ENCODE measurements at regions not wholly inside any gene's neighbourhood (a gene's known extent, or its start where the extent isn't known, plus 50 kb on each side); places are given as distances from the start of the nearest gene placed in this dataset.

DNA sequence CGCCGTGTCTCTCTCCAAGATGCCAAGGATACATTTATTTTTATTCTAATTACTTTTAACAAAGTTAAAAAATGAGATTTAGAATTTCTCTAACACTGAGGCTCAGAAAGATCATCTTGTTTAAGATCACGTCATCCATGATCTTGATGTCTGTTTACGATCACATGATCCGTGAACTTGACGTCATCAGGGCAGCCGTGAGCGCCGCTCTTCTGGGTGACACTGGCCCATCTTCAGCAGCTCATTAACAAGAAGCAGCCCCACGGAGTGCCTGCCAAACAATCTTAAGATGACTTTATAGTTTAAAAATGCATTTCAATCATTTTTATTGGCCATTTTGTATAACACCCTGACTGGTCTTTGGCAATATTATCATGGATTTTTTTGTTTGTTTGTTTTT is 291.1 kb upstream of the PRKCQ start:
- TF ChIP-seq, protein P1, sequence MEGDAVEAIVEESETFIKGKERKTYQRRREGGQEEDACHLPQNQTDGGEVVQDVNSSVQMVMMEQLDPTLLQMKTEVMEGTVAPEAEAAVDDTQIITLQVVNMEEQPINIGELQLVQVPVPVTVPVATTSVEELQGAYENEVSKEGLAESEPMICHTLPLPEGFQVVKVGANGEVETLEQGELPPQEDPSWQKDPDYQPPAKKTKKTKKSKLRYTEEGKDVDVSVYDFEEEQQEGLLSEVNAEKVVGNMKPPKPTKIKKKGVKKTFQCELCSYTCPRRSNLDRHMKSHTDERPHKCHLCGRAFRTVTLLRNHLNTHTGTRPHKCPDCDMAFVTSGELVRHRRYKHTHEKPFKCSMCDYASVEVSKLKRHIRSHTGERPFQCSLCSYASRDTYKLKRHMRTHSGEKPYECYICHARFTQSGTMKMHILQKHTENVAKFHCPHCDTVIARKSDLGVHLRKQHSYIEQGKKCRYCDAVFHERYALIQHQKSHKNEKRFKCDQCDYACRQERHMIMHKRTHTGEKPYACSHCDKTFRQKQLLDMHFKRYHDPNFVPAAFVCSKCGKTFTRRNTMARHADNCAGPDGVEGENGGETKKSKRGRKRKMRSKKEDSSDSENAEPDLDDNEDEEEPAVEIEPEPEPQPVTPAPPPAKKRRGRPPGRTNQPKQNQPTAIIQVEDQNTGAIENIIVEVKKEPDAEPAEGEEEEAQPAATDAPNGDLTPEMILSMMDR (IDR thresholded peaks at IDR 0.05; ENCODE audit: borderline replicate concordance, insufficient read depth, low read depth, low read length) = no peak
- H3K4me3 ChIP-seq (ENCODE audit: low read depth, low read length) = no peak overlapping the region

DNA sequence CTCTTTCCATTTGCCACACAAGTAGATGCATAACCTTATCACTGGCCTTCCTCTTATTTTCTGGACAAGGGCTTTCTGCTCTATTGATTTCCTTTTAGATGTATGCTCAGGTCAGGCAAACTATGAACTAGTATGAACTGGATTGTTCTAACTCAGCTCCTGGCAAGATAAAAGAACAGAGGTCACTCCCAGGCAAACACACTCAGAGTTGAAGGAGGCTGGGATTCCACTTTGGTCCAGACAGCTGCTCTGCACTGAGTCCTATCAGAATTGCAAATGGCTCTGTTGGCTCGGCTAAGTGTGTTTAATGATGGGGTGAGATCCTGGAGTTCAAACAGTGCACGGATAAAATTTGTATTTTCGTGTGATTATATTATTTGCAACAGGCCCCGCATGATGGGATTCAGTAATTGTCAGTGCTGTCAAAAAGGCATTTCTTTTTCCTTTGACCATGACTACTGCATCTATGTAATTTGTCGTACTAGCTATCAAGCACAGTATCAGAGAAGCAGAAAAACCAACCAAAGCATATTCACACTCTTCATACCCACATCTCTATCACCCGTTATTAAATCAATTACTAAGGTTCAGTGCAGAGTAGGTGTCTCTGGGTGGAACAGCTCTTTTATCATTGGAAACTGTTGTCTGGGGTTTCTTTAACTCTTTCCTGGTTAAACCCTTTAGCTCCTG is 288.1 kb upstream of the PRKCQ start:
- TF ChIP-seq, protein P1 (IDR thresholded peaks at IDR 0.05; ENCODE audit: borderline replicate concordance, insufficient read depth, low read depth, low read length) = no peak
- no peak overlapping the region for H3K4me3 ChIP-seq (ENCODE audit: low read depth, low read length)

DNA sequence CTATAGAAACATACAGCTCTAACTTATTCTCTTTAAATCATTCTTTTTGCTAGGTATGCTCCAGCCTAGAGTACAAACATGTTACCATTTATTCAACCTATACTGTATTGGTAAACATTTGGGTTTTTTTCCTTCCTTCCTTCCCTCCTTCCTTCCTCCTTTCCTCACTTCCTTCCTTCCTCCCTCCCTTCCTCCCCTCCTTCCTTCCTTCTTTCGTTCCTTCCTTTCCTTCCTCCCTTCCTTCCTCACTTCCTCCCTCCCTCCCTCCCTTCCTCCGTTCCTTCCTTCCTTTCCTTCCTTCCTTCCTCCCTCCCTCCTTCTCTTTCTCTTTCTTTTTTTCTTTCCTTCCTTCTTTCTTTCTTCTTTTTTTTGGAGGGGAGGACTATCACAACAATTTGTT is 286.7 kb upstream of the PRKCQ start:
- TF ChIP-seq, protein P1 (IDR thresholded peaks at IDR 0.05; ENCODE audit: borderline replicate concordance, insufficient read depth, low read depth, low read length) = no peak
- H3K4me3 ChIP-seq (ENCODE audit: low read depth, low read length) = no peak overlapping the region

DNA sequence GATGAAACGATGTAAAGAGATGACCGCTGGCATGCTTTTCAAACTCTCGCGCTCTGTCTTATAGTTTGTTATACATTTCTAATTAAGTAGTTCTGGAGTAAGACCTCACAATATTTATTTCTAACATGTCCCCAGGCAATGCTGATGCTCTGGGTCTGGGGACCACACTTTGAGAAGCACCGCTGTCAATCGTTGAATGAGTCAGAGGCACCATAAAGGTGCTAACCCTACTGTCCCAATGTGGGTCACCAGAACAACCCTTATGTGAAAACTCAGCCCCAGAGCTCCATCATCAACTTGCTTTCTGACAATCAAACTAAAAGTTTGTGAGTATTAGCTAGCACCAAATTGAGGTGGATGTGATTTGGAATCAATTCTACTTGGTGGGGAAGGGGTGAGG is 284.1 kb upstream of the PRKCQ start:
- TF ChIP-seq, protein P1 (IDR thresholded peaks at IDR 0.05; ENCODE audit: borderline replicate concordance, insufficient read depth, low read depth, low read length) = no peak
- no peak overlapping the region for H3K4me3 ChIP-seq (ENCODE audit: low read depth, low read length)

DNA sequence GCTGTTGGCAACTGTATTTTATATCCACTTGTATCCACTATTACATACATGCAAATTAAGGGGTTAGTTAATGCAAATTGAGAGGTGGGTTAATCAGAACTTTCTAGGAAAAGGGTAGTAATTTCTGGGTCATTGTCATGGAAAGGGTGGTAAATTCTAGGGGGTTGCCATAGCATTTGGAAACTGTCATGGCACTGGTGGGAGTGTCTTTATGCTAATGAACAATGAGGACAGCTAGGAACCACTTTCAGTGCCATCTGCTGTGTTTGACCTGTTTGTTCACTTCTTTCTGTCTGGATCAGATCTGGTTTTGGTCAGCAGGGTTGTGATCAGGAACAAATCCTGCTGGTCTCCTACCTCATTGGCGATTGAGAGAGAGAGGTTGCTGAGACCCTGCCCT is 283.3 kb upstream of the PRKCQ start:
- TF ChIP-seq, protein P1 (IDR thresholded peaks at IDR 0.05; ENCODE audit: borderline replicate concordance, insufficient read depth, low read depth, low read length) = no peak
- H3K4me3 ChIP-seq (ENCODE audit: low read depth, low read length) = no peak overlapping the region

DNA sequence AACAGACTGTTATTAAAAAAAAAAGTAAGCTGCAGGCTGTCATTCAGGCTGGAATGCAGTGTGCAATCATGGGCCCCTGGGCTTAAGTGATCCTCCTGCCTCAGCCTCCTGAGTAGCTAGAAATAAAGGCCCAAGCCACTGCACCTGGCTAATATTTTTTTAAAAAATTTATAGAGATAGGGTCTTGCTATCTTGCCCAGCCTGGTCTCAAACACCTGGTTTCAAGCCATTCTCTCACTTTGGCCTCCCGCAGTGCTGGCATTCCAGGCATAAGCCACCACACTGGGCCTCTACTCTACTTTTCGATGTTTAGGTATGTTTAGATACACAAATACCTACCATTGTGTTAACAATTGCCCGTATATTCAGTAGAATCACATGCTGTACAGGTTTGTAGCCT is 270.4 kb upstream of the PRKCQ start:
- TF ChIP-seq, protein P1 (IDR thresholded peaks at IDR 0.05; ENCODE audit: borderline replicate concordance, insufficient read depth, low read depth, low read length) = no peak
- no peak overlapping the region for H3K4me3 ChIP-seq (ENCODE audit: low read depth, low read length)

DNA sequence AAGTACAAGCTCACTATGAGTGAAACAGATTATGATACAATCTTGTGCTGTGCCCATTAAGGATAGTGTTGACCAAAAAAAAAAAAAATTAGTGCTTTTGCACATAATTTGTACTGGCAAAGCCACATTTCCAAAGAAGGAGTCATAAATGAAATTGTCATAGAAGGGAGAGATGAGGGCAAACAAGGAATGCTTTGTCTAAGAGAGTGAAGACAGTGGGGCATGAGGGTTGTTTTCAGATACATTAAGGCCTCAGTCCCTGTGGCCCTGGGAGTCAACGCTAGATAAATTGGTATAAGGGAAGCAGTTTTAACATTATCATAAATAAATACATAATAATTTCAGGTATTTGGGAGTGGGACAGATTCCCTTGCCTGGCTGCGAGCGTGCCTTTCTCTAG is 267.5 kb upstream of the PRKCQ start:
- TF ChIP-seq, protein P1 (IDR thresholded peaks at IDR 0.05; ENCODE audit: borderline replicate concordance, insufficient read depth, low read depth, low read length) = no peak
- no peak overlapping the region for H3K4me3 ChIP-seq (ENCODE audit: low read depth, low read length)

All from GM12875 (cell line).